ENCODE measurements at regions not wholly inside any gene's neighbourhood (a gene's known extent, or its start where the extent isn't known, plus 50 kb on each side); places are given as distances from the start of the nearest gene placed in this dataset.

- no peaks in the 10 kb centered on the region for H3K23me2 ChIP-seq (ENCODE audit: insufficient read length, low read depth, low read length, poor library complexity, severe bottlenecking)
- no peak overlapping the region for H2BK5ac ChIP-seq (ENCODE audit: insufficient read length, low read length)
- Mint-ChIP-seq H3K4me3 (no peak overlapping the region), H3K4me1 (peaks cover 0 to 5% of the 10 kb centered on the region in 2 experiments; a peak in 3 of 4 replicates), H3K36me3 (ENCODE audit: insufficient read depth in 1 of 3, low read depth in 3 of 3) (peaks cover 0 to 4% (median 0%) of the 10 kb centered on the region in 3 experiments; a peak in 1 of 7 replicates), H3K27ac (no peak overlapping the region), H3K27me3 (ENCODE audit: low read depth) (peaks cover 14% of the 10 kb centered on the region), H3K9me3 (peaks cover 0 to 5% of the 10 kb centered on the region in 2 experiments; a peak in 4 of 5 replicates)
- no peak overlapping the region for H3K56ac ChIP-seq (ENCODE audit: insufficient read length, low read depth, low read length)
- H3K9me3 ChIP-seq (ENCODE audit: control insufficient read depth, low read depth, low read length) = no peaks in the 10 kb centered on the region
- H4K8ac ChIP-seq (replicated peaks; ENCODE audit: insufficient read length, low read depth, low read length) = no peak overlapping the region
- H4K91ac ChIP-seq (ENCODE audit: insufficient read length, low read depth, low read length) = no peak overlapping the region
- H3K4me2 ChIP-seq (ENCODE audit: insufficient read depth, insufficient read length, low read length) = no peak overlapping the region
- no peak overlapping the region for H4K5ac ChIP-seq (ENCODE audit: insufficient read length, low read depth, low read length)
- no peak overlapping the region for H3K9ac ChIP-seq (ENCODE audit: extremely low read depth, insufficient read length, low read length)
- H3K23ac ChIP-seq (ENCODE audit: insufficient read length, low read depth, low read length) = no peak overlapping the region
- H3K14ac ChIP-seq (ENCODE audit: insufficient read depth, low read length) = no peak overlapping the region
- no peak overlapping the region for H3K27ac ChIP-seq (ENCODE audit: insufficient read length, low read depth, low read length)
- no peaks in the 10 kb centered on the region for H4K20me1 ChIP-seq (ENCODE audit: control insufficient read depth, insufficient read depth, insufficient read length)
- no peak overlapping the region for H2BK120ac ChIP-seq (ENCODE audit: low read depth, low read length, poor library complexity, severe bottlenecking)
- H3K79me1 ChIP-seq (ENCODE audit: insufficient read depth, low read depth, low read length, poor library complexity, severe bottlenecking) = no peaks in the 10 kb centered on the region
- no CpG with 5 or more reads among the region's 5 CpGs for WGBS (ENCODE audit: extremely low coverage, insufficient read length, low lambda C conversion rate)
- no peaks in the 10 kb centered on the region for H3K4me1 ChIP-seq (ENCODE audit: insufficient read depth, low read length)
- H3T11ph ChIP-seq (ENCODE audit: low read length) = no peak overlapping the region
- H2AK5ac ChIP-seq (ENCODE audit: insufficient read length, low read length) = no peak overlapping the region
- TF ChIP-seq CTCF (conservative IDR thresholded peaks at IDR 0.05) = no peak
- no peak overlapping the region for H2BK15ac ChIP-seq (ENCODE audit: low read depth, low read length)
- H3K18ac ChIP-seq (ENCODE audit: insufficient read length, low read depth, low read length) = no peak overlapping the region
- no peaks in the 10 kb centered on the region for H3K27me3 ChIP-seq (ENCODE audit: insufficient read depth, low read length)
- no peaks in the 10 kb centered on the region for H3K79me2 ChIP-seq (ENCODE audit: insufficient read depth, low read length)
- H2BK12ac ChIP-seq (ENCODE audit: insufficient read length, low read depth, low read length) = no peak overlapping the region
- no peak overlapping the region for H2AFZ ChIP-seq (ENCODE audit: low read length)
- H3K4ac ChIP-seq (ENCODE audit: low read depth, low read length) = no peak overlapping the region
- no peak overlapping the region for H2BK20ac ChIP-seq (ENCODE audit: low read depth, low read length, poor library complexity, severe bottlenecking)
- no peak for DNase-seq
Observed at GRCh38 chr10:1870491-1870890, 133.2 kb upstream of the ADARB2 start.
